ENCODE measurements at regions not wholly inside any gene's neighbourhood (a gene's known extent, or its start where the extent isn't known, plus 50 kb on each side); places are given as distances from the start of the nearest gene placed in this dataset.

DNA sequence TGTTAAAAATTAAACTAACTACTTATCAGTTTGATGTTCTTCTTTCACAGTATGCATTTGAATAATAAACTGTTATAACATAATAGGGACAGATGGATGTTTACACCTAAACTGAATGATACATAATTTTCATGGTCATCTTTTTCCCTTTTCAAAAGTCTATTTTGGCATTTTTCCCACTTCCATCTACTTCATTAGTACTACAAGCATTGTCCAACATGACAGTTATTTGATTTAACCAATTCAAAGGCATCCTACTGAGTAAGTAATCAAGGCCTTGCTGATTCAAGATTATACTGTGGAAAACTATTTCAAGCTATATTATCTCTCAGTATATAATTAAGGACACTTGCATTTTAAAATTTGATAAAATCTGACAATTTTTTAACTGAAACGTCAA, 212.9 kb downstream of the FAT4 start:
- FAIRE-seq: no peak
- no peak for DNase-seq (ENCODE audit: low read depth, low spot score)
- Histone ChIP-seq H3K4me3 (replicated peaks in 1 of 3; ENCODE audit: insufficient read depth in 1 of 3, low read depth in 1 of 3, low read length in 3 of 3) (no peak overlapping the region), H3K9me3 (replicated peaks; ENCODE audit: control insufficient read depth, insufficient read depth, low read length) (no peaks in the 10 kb centered on the region), H3K4me2 (ENCODE audit: insufficient read depth, low read length) (no peak overlapping the region), H4K20me1 (replicated peaks; ENCODE audit: control insufficient read depth, extremely low read depth, insufficient read depth, low read length) (no peaks in the 10 kb centered on the region), H3K27me3 (ENCODE audit: control insufficient read depth in 2 of 2, insufficient read depth in 2 of 2, low read length in 2 of 2) (no peaks in the 10 kb centered on the region), H3K36me3 (ENCODE audit: control insufficient read depth in 2 of 2, extremely low read depth in 1 of 2, insufficient read depth in 2 of 2, low read length in 2 of 2) (no peaks in the 10 kb centered on the region), H3K79me2 (ENCODE audit: control insufficient read depth, insufficient read depth, low read length) (no peaks in the 10 kb centered on the region), H2AFZ (ENCODE audit: low read depth, low read length) (no peak overlapping the region), H3K9ac (replicated peaks; ENCODE audit: extremely low read depth, insufficient read depth, low read length) (no peak overlapping the region), H3K4me1 (ENCODE audit: control insufficient read depth, extremely low read depth, insufficient read depth, low read length) (no peaks in the 10 kb centered on the region), H3K27ac (ENCODE audit: insufficient read depth, low read depth, low read length) (no peak overlapping the region), H3K9me1 (replicated peaks; ENCODE audit: control insufficient read depth, extremely low read depth, insufficient read depth, low read length) (no peaks in the 10 kb centered on the region)
- BruUV-seq (replicated peaks): no TSS peak
- TF ChIP-seq POLR2AphosphoS5 (IDR thresholded peaks at IDR 0.05; ENCODE audit: insufficient read depth, low read depth, low read length) (no peak), JUN (IDR thresholded peaks at IDR 0.05; ENCODE audit: borderline replicate concordance, insufficient read depth, insufficient read length, low read depth) (no peak), POLR2A (IDR thresholded peaks at IDR 0.05; ENCODE audit: low read depth, low read length) (no peak), MAX (IDR thresholded peaks at IDR 0.05; ENCODE audit: insufficient read depth, insufficient read length) (no peak), GATA2 (IDR thresholded peaks at IDR 0.05; ENCODE audit: insufficient read depth, insufficient read length, low read depth, low read length) (no peak), MYC (IDR thresholded peaks at IDR 0.05; ENCODE audit: low read depth, low read length) (no peak), FOS (IDR thresholded peaks at IDR 0.05; ENCODE audit: borderline replicate concordance, insufficient read depth, low read length) (no peak), CTCF (IDR thresholded peaks at IDR 0.05; ENCODE audit: extremely low read depth in 1 of 2, insufficient read depth in 1 of 2, low read depth in 1 of 2, low read length in 2 of 2) (no peak), EZH2 (IDR thresholded peaks at IDR 0.05; ENCODE audit: borderline replicate concordance, low read depth, low read length, severe bottlenecking) (no peak)
- CTCF ChIA-PET: interaction anchor here (1.0 kb wide), 2 partner anchors 11 to 33 kb away, joined by 3 read pairs; no protein-coding TSS in a partner anchor
- dilution Hi-C loops (cut with MboI; ENCODE audit: extremely low pct_ligation_motif_present, low sequenced_read_pairs) (no loop called here), intact Hi-C loops (cut with micrococcal nuclease) (no loop called here)
- POLR2A ChIA-PET: no interaction called here
